IMR-90 (cell line): ENCODE measurements at regions not wholly inside any gene's neighbourhood (a gene's known extent, or its start where the extent isn't known, plus 50 kb on each side); places are given as distances from the start of the nearest gene placed in this dataset.

Experiments
- ATAC-seq: fragments of 200-7000 bp; cut with Tn5 transposase; 2 replicates; pipeline ENCODE4 v1.9.1; 2020; ENCODE audit warnings: low read depth, mild to moderate bottlenecking, moderate library complexity
- BruUV-seq: library from RNA; stranded (reverse); fragments of 400-500 nt; replicated peaks from 2 replicates; lab custom pipeline; 2021; lab: Mats Ljungman, UMichigan
- CTCF ChIA-PET: fragments of 300-600 bp; formaldehyde crosslinking; extraction: SDS; loops from one replicate; lab custom pipeline; 2021; ENCODE audit warnings: antibody characterized with exemption; lab: Yijun Ruan, JAX
- POLR2A ChIA-PET: fragments of 300-600 bp; sonication (Branson Sonifier 250); formaldehyde crosslinking; loops from one replicate; lab custom pipeline; 2022; ENCODE audit warnings: antibody characterized with exemption; ENCODE audit not compliant: unreplicated experiment; lab: Charles Lee
- DNase-seq: peaks from one replicate; pipeline ENCODE4 v3.0.0; 2013
- H2AFZ ChIP-seq: replicated peaks from 2 replicates; pipeline ENCODE3; 2013; ENCODE audit warnings: low read length, mild to moderate bottlenecking; ENCODE audit not compliant: poor library complexity
- H2AK5ac ChIP-seq: 2 replicates; pipeline ENCODE4 v1.6.1; 2013; ENCODE audit warnings: low read depth, low read length, inconsistent platforms
- H2AK9ac ChIP-seq: replicated peaks from 2 replicates; pipeline ENCODE3; 2013; ENCODE audit warnings: mild to moderate bottlenecking, low read depth, low read length, moderate library complexity; ENCODE audit not compliant: poor library complexity
- H2BK120ac ChIP-seq: 2 replicates; pipeline ENCODE4 v1.6.1; 2013; ENCODE audit warnings: low read depth, low read length, inconsistent platforms
- H2BK15ac ChIP-seq: 3 replicates; pipeline ENCODE4 v1.6.1; 2013; ENCODE audit warnings: low read depth, low read length, inconsistent platforms
- H2BK20ac ChIP-seq: 2 replicates; pipeline ENCODE4 v1.6.1; 2013; ENCODE audit warnings: low read depth, mild to moderate bottlenecking, inconsistent platforms, low read length, moderate library complexity
- H2BK5ac ChIP-seq: 2 replicates; pipeline ENCODE4 v1.6.1; 2013; ENCODE audit warnings: mild to moderate bottlenecking, low read depth, low read length, inconsistent platforms; ENCODE audit not compliant: poor library complexity, severe bottlenecking
- H3K14ac ChIP-seq: replicated peaks from 2 replicates; pipeline ENCODE4 v1.6.1; 2013; ENCODE audit warnings: low read depth, low read length, inconsistent platforms
- H3K18ac ChIP-seq: 2 replicates; pipeline ENCODE4 v1.6.1; 2013; ENCODE audit warnings: low read depth, low read length, control low read depth
- H3K23ac ChIP-seq: 2 replicates; pipeline ENCODE4 v1.6.1; 2013; ENCODE audit warnings: low read depth, low read length, inconsistent platforms
- H3K27ac ChIP-seq: 2 replicates; pipeline ENCODE4 v1.5.1; 2013; ENCODE audit warnings: mild to moderate bottlenecking, control low read depth, low read length; ENCODE audit not compliant: insufficient read depth
- H3K27me3 ChIP-seq: 2 replicates; pipeline ENCODE4 v1.6.1; 2013; ENCODE audit warnings: low read length; ENCODE audit not compliant: control insufficient read depth, insufficient read depth
- H3K36me3 ChIP-seq: 2 replicates; pipeline ENCODE4 v1.6.1; 2013; ENCODE audit warnings: low read length, mixed read lengths; ENCODE audit not compliant: control insufficient read depth, insufficient read depth
- H3K4ac ChIP-seq: 2 replicates; pipeline ENCODE4 v1.6.1; 2013; ENCODE audit warnings: low read depth, low read length, inconsistent platforms
- H3K4me1 ChIP-seq: 2 replicates; pipeline ENCODE4 v1.6.1; 2013; ENCODE audit warnings: low read length, mixed read lengths; ENCODE audit not compliant: control insufficient read depth, insufficient read depth
- H3K4me2 ChIP-seq: 2 replicates; pipeline ENCODE4 v1.6.1; 2013; ENCODE audit warnings: low read depth, mild to moderate bottlenecking, control low read depth, low read length, moderate library complexity
- H3K4me3 ChIP-seq: 2 replicates; pipeline ENCODE4 v1.5.1; 2013; ENCODE audit warnings: low read depth, mild to moderate bottlenecking, control low read depth, low read length, moderate library complexity; ENCODE audit not compliant: insufficient read depth
- H3K56ac ChIP-seq: 2 replicates; pipeline ENCODE4 v1.6.1; 2013; ENCODE audit warnings: low read length, inconsistent platforms; ENCODE audit not compliant: insufficient read depth; ENCODE audit errors: extremely low read depth
- H3K79me1 ChIP-seq, 2 experiments: 2 replicates each; pipeline ENCODE4 v1.6.1; 2013; ENCODE audit warnings: low read length in 2 of 2, inconsistent platforms in 1 of 2, low read depth in 1 of 2
- H3K9ac ChIP-seq: 2 replicates; pipeline ENCODE4 v1.6.1; 2013; ENCODE audit warnings: low read depth, low read length, control low read depth
- H3K9me1 ChIP-seq: 2 replicates; pipeline ENCODE4 v1.6.1; 2013; ENCODE audit warnings: low read length, inconsistent platforms; ENCODE audit not compliant: insufficient read depth
- H3K9me3 ChIP-seq: 2 replicates; pipeline ENCODE4 v1.6.1; 2013; ENCODE audit warnings: low read length; ENCODE audit not compliant: control insufficient read depth, insufficient read depth
- H4K20me1 ChIP-seq: 2 replicates; pipeline ENCODE4 v1.6.1; 2013; ENCODE audit warnings: low read length, inconsistent platforms; ENCODE audit not compliant: insufficient read depth
- H4K5ac ChIP-seq: 2 replicates; pipeline ENCODE4 v1.6.1; 2013; ENCODE audit warnings: mild to moderate bottlenecking, low read depth, low read length, control low read depth
- H4K8ac ChIP-seq, 2 experiments: 2 replicates each; pipeline ENCODE4 v1.6.1; 2013; ENCODE audit warnings: low read depth in 2 of 2, low read length in 2 of 2, control low read depth in 1 of 2, inconsistent platforms in 1 of 2
- H4K91ac ChIP-seq: 2 replicates; pipeline ENCODE4 v1.6.1; 2013; ENCODE audit warnings: low read depth, low read length, inconsistent platforms; ENCODE audit not compliant: insufficient read depth
- BHLHE40 ChIP-seq: fragments of 150-350 bp; IDR thresholded peaks from 2 replicates; pipeline ENCODE4 v1.6.1; 2016; ENCODE audit warnings: mild to moderate bottlenecking, low read depth, low read length
- CEBPB ChIP-seq: IDR thresholded peaks from 2 replicates; pipeline ENCODE4 v1.6.1; 2012; ENCODE audit warnings: low read depth, low read length, improper control_type of control experiment
- CHD1 ChIP-seq: IDR thresholded peaks from 2 replicates; pipeline ENCODE4 v1.6.1; 2012; ENCODE audit warnings: low read depth, low read length, improper control_type of control experiment
- CTCF ChIP-seq: conservative IDR thresholded peaks from 2 replicates; pipeline ENCODE4 v1.5.1; 2012; ENCODE audit warnings: mild to moderate bottlenecking, low read depth, low read length, improper control_type of control experiment
- FOS ChIP-seq: fragments of 150-350 bp; IDR thresholded peaks from 2 replicates; pipeline ENCODE4 v1.6.1; 2016; ENCODE audit warnings: low read depth, low read length
- MAFK ChIP-seq: IDR thresholded peaks from 2 replicates; pipeline ENCODE4 v1.6.1; 2012; ENCODE audit warnings: low read depth, low read length, improper control_type of control experiment
- MAZ ChIP-seq: IDR thresholded peaks from 2 replicates; pipeline ENCODE4 v1.6.1; 2012; ENCODE audit warnings: low read depth, mild to moderate bottlenecking, low read length, improper control_type of control experiment, moderate library complexity, borderline replicate concordance
- MXI1 ChIP-seq: IDR thresholded peaks from 2 replicates; pipeline ENCODE4 v1.6.1; 2012; ENCODE audit warnings: low read depth, mild to moderate bottlenecking, low read length, moderate library complexity, borderline replicate concordance
- NFE2L2 ChIP-seq: fragments of 150-350 bp; IDR thresholded peaks from 2 replicates; pipeline ENCODE4 v1.6.1; 2016; ENCODE audit warnings: low read depth, mild to moderate bottlenecking, low read length
- POLR2A ChIP-seq: IDR thresholded peaks from 2 replicates; pipeline ENCODE4 v1.6.1; 2012; ENCODE audit warnings: mild to moderate bottlenecking, low read depth, low read length
- RAD21 ChIP-seq: IDR thresholded peaks from 2 replicates; pipeline ENCODE4 v1.6.1; 2012; ENCODE audit warnings: low read length, improper control_type of control experiment
- RCOR1 ChIP-seq: IDR thresholded peaks from 2 replicates; pipeline ENCODE4 v1.6.1; 2012; ENCODE audit warnings: mild to moderate bottlenecking, low read length, improper control_type of control experiment; ENCODE audit not compliant: insufficient replicate concordance
- RFX5 ChIP-seq: IDR thresholded peaks from 2 replicates; pipeline ENCODE4 v1.8.0; 2012; ENCODE audit warnings: low read depth, mild to moderate bottlenecking, low read length, moderate library complexity
- SMC3 ChIP-seq: fragments of 150-350 bp; IDR thresholded peaks from 2 replicates; pipeline ENCODE4 v1.6.1; 2016; ENCODE audit warnings: low read depth, mild to moderate bottlenecking, antibody characterized with exemption, low read length, moderate library complexity
- USF2 ChIP-seq: fragments of 150-350 bp; IDR thresholded peaks from 2 replicates; pipeline ENCODE4 v1.6.1; 2017; ENCODE audit warnings: mild to moderate bottlenecking, antibody characterized with exemption, low read length, low read depth
- WGBS, 2 experiments: methylation state at CpG; one replicate each; pipeline versions ENCODE4 v1.1.5 to v1.1.7; 2013; ENCODE audit warnings: missing lambda C conversion rate in 2 of 2; ENCODE audit not compliant: insufficient read length in 1 of 2; ENCODE audit errors: extremely low coverage in 2 of 2; 5-methylcytosine and 5-hydroxymethylcytosine counted together
- dilution Hi-C: fragments of 300-500 bp; cut with HindIII; formaldehyde crosslinking; loops from one replicate; pipeline ENCODE4 v1.14.3; 2018; ENCODE audit warnings: low sequenced_read_pairs; ENCODE audit not compliant: unreplicated experiment
- in situ Hi-C: fragments of 300-500 bp; cut with MboI; formaldehyde crosslinking; loops from 3 replicates; pipeline ENCODE4 v1.14.3; 2019; ENCODE audit warnings: low sequenced_read_pairs, inconsistent platforms, mixed read lengths
- intact Hi-C: fragments of 100-400 bp; cut with micrococcal nuclease; formaldehyde crosslinking; loops from 2 replicates; pipeline ENCODE4 v1.10.0; 2022

- CTCF ChIA-PET: no interaction called here
- Histone ChIP-seq H3K56ac (no peak overlapping the region), H2AK9ac (no peak overlapping the region), H4K91ac (no peak overlapping the region), H3K18ac (no peak overlapping the region), H3K9me3 (peaks cover 15% of the 10 kb centered on the region), H3K9ac (no peak overlapping the region), H2BK120ac (no peak overlapping the region), H2BK15ac (no peak overlapping the region), H4K8ac (no peak overlapping the region), H3K4me2 (no peak overlapping the region), H3K36me3 (no peaks in the 10 kb centered on the region), H4K20me1 (no peaks in the 10 kb centered on the region), H2BK5ac (no peak overlapping the region), H3K27ac (no peak overlapping the region), H2BK20ac (no peak overlapping the region), H4K5ac (no peak overlapping the region), H3K4me3 (no peak overlapping the region), H2AFZ (no peak overlapping the region), H2AK5ac (no peak overlapping the region), H3K23ac (no peak overlapping the region), H3K9me1 (no peaks in the 10 kb centered on the region), H3K4ac (no peak overlapping the region), H3K79me1 (no peaks in the 10 kb centered on the region), H3K14ac (no peak overlapping the region), H3K4me1 (no peaks in the 10 kb centered on the region), H3K27me3 (no peaks in the 10 kb centered on the region)
- TF ChIP-seq CEBPB (no peak), POLR2A (no peak), CTCF (no peak), RFX5 (no peak), USF2 (no peak), FOS (no peak), CHD1 (no peak), MAFK (no peak), BHLHE40 (no peak), MXI1 (no peak), RAD21 (no peak), MAZ (no peak), RCOR1 (no peak), SMC3 (no peak), NFE2L2 (no peak)
- in situ Hi-C loops: no loop called here
- WGBS, 2 experiments: no CpG with 5 or more reads among the region's 2 CpGs
- BruUV-seq: no TSS peak
- no peak for ATAC-seq
- no peak for DNase-seq
- intact Hi-C loops: no loop called here
- dilution Hi-C loops: no loop called here
- POLR2A ChIA-PET: no interaction called here
These were observed 1361.7 kb upstream of the CDH9 start for GRCh38 chr5:28400076-28400475.
